Ramos (cell line): ENCODE measurements at regions not wholly inside any gene's neighbourhood (a gene's known extent, or its start where the extent isn't known, plus 50 kb on each side); places are given as distances from the start of the nearest gene placed in this dataset.

ENCODE experiments used
- in situ Hi-C: fragments of 300-500 bp; cut with MboI; formaldehyde crosslinking; loops from one replicate; pipeline ENCODE4 v1.14.3; 2022; ENCODE audit warnings: low sequenced_read_pairs; ENCODE audit not compliant: unreplicated experiment

DNA sequence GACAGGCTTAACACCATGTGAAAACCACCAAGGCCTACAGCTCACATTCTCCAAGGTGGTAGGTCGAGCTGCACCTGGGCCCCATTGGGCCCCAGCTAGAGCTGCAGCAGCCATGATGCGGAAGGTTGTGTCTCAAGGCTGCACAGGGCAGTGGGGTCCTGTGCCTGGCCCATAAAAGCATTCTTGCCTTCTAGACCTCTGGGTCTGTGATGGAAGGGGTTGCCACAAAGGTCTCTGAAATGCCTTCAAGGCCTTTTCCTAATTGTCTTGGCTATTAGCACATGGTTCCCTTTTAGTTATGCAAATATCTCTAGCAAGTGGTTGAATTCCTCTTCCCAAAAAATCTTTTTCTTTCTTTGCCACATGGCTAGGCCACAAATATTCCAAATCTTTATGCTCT is 52.5 kb upstream of the C11orf58 start:
- in situ Hi-C loops, result no loop called here

DNA sequence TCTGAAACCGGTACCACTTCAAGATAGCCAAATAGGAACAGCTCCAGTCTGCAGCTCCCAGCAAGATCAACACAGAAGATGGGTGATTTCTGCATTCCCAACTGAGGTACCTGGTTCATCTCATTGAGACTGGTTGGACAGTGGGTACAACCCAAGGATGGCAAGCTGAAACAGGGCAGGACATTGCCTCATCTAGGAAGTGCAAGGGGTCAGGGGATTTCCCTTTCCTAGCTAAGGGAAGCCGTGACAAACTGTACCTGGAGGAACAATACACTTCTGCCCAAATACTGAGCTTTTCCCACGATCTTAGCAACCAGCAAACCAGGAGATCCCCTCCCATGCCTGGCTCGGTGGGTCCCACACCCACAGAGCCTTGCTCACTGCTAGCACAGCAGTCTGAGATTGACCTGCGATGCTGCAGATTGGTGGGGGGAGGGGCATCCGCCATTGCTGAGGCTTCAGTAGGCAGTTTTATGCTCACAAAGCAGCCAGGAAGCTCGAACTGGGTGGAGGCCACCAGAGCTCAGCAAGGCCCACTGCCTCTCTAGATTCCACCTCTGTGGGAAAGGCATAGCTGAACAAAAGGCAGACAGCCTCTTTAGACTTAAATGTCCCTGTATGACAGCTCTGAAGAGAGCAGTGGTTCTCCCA is 59.9 kb upstream of the C11orf58 start:
- in situ Hi-C loops, result no loop called here

DNA sequence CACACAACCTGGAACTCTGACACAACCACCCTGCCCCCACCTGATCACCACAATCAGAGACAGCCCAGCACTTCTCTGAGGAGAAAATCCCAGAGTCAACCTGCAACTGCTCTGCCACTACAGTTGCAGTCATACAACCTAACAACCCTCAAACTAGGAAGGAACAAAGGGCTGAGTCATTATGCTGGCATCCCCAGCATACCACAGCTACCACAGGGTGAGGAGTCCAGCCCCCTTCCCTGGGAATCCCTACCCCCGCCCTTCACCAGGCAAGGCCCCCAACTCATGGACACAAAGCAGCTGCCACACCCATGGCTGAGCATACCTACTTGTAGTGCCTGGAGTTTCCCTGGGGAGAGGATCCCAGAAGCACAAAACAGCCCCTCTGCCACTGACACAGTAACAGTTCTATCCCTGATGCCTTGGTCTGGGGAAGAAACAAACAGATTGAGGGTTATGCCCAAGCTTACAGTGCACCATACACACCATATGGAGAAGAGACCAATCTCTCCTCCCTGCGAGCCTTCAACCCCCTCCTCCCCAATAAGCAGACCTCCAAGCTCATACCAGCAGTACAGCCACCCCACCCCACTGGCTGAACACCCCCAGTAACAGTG is 68.5 kb upstream of the C11orf58 start:
- in situ Hi-C loops, result no loop called here

DNA sequence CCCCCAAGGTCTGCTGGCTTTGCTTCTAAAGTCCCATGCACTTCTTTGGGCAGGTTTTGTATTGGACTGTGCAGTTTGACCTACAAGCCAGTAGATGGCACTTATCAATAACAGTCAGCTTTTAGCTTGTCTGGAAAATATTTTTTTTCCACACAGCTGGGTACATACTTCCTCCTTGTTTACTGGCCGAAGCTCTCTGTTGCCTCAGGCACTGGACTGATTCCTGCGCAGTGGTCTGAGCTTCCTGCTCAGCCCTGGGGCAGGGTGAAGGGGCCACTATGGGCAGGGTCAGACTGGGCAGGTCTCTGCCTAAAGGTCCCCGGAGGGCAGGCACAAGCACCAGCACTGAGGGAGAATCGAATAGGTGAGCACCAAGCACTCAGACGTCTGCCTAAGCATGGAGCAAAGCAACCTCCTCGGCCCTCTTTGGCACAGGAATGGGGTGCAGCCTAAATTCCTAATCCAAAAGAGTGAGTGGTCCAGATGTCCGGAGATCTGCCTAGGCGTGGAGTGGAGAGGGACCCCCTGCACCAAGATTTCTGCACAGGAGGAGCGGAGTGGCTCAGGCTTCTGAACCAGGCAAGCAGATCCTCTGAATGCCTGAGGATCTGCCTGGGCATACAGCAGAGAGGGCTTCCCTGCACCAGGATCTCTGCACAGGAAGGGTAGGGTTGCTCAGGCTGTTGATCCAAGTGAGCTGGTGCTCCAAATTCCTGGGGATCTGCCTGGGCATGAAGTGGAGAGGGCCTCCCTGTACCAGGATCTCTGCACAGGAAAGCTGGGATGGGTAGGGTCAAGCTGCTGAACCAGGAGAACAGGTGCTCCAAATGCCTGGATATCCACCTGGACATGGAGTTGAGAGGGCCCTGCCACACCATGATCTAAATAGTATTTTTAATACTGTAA is 105.9 kb upstream of the C11orf58 start:
- in situ Hi-C loops, result no loop called here

DNA sequence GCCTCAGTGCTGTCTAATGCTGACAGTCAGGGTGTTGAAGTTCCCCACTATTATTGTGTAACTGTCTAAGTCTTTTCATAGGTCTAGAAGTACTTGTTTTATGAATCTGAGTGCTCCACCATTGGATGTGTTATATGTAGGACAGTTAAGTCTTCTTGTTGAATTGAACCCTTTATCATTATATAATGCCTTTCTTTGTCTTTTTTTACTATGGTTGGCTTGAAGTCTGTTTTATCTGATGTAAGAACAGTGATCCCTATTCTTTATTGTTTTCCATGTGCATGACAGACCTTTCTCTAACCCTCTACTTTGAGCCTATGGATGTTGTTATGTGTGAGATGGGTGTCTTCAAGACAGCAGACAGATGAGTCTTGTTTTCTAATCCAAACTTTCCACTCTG is 107.8 kb upstream of the C11orf58 start:
- in situ Hi-C loops, result no loop called here

DNA sequence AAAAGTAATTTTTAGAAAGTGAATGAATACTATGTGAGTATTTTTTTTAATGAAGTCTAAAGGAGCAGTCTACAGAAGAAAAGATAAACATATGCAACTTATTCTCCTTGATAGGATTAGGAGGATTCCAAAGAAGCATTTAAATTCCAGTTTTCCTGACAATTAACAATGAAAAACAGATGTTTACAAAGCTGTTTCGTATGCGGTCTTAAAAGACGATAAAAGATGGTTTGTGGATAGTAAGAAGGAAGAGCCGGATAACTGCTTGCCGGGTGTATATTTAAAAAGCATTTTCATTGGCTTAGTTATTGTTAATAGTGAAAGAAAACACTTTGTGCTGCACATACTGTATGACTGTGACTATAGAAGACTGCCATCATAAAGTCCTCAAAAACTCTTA is 120.0 kb upstream of the C11orf58 start:
- in situ Hi-C loops, result loop anchor here (25.0 kb wide), 2 partner anchors 806 to 956 kb away; no protein-coding TSS in a partner anchor

DNA sequence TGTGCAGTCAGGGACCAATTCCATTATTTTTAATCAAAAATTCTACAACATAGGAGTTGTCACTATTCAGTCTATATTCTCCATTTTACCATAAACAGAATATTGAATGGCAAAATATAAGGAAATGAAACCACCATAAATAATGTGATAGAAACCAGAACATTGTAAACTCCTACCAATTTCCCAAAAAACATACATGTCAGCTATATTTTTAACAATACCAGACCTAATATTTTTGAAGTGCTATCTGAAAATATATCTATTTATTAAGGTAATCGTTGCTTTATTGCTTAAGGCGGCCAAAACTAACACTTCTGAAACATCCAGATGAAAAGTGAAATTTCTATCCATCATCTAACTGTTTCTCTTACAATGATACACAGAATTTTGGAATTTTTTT is 123.0 kb upstream of the C11orf58 start:
- in situ Hi-C loops, result loop anchor here (25.0 kb wide), 2 partner anchors 803 to 953 kb away; no protein-coding TSS in a partner anchor

DNA sequence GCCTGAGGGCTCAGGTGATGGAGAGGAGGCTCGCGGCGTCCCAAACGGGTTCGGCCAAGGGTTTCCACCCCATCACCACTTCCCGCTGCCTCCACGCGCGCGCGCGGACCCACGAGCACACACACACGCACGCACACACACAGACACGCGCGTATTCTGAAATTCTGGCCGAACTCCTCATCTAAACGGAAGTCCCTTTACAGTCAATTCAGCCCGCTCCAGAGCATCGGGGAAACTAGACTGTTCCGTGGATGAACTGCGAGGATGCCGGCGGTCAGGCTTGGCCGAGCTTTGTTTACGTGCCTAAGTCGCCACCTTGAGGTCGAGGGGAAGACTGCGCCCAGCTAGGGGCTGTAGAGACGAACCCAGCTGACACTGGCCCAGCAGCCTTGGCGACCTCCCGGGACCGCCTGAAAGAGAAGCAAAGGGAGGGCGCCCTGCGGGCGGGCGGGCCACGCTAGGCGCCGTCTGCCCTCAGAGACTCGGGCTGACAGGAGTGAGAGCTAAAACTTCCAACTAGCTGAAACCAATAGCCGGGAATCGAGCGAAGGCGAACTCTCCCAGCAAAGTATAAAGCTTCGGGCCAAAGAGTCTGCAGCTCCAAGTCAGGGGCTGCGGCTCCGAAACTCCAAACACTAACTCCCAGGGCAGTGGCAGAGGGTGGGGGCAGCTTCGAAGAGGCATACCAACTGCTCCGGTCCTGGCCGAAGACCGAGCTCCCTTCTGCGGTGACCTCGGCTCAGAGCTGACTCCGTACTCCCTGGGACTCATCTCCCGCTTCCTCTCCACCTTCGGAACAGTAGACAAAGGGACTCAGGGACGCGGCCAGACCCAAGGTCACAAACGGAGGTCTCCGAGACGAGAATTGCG is 124.7 kb upstream of the C11orf58 start:
- in situ Hi-C loops, result loop anchor here (25.0 kb wide), 2 partner anchors 801 to 951 kb away; no protein-coding TSS in a partner anchor

DNA sequence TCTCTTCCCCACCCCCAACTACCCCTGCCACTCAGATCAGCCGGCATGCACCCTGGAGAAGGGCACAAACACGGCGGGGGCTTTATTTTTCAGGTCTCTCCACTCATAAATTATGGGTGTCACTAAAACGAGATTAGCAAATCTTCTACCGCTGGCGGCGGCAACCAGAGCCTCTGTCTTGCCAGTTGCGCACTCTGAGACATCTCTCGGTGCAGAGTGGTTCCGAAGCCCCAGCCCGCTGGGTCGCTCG is 125.3 kb upstream of the C11orf58 start:
- in situ Hi-C loops, result loop anchor here (25.0 kb wide), 2 partner anchors 801 to 951 kb away; no protein-coding TSS in a partner anchor

DNA sequence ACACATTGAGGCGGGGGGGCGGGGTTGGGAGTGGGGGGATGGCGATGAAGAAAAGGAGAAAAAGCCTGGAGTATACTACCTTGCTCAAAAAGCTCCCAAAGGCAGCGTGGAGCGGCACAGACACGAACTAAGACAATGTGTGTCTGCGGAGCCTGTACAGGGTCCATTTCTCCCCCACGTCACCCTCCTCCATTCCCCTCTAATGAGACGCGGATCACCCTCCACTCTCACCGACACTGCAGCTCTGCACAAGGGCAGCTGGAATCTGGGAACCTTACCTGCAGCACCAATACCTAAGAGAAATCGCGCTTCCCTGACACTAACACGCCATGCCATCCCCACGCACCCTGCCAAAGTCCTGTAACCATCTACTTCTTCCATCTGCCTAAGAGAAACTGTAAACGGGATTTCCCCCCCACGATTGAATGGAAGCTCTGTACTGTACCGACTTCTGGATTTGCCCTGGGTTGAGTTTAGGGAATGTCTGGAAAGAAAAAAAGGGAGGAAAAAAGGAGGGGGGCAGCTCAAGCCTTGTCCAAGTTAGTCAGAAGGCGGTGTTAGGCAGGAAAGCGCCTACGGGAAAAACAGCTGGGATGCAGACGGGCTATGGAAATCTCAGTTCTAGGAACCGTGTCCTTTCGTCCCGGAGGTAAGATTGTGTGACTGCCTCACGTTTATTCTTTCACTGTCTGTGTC is 125.7 kb upstream of the C11orf58 start:
- in situ Hi-C loops, result loop anchor here (25.0 kb wide), 2 partner anchors 800 to 950 kb away; no protein-coding TSS in a partner anchor

DNA sequence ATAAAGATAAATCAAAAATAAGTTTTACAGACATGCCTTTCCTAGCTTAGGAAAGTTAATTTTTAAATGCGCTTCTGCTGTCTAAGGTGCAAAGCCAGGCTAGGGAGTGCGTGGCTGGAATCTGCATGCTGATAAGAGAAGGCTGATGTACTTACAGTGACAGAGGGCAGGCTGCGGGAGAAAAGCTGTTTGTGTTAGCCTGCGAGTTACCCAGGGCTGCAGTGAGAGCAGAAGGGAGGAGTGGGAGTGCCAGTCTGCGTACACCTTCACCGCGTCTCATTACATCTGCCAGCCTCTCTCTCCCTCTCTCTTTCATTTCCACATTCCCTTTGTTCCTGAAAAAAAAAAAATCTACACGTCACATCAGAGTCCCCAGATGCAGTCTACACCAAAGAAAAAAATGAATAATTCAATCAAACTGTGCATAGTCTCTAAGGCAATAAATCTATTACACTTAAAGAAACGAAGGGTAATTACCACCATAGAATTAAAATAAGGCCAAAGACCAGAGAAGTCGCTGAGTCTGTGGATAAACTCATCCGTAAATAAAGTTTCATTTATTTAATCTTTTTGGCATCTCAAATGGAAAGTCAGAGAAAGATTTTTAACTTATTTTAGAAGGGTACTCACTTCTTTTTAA is 126.4 kb upstream of the C11orf58 start:
- in situ Hi-C loops, result loop anchor here (25.0 kb wide), 2 partner anchors 800 to 950 kb away; no protein-coding TSS in a partner anchor

DNA sequence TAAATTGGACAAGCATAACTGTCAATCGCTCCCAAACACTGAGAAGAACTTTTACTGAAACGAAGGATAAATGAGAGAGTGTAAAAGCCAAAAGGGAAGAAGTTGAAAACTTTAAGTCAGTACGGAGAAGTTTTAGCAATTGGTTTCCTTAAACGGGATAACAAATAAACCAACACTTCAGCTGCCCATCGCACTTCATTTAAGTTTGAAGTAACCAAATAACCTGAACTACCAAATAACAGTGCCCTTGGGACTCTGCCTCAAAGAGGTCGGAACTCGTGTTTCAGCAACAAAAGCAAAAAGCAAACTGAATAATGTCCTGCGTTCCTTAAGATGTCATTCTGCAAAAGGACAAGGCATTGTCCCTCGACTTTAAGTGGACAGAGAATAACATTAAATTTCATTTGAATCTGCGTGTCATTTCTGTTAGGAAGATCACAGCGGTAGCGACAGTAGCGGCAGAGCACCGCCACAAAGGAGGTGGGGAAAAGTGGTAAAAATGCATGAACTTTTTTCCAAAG is 127.0 kb upstream of the C11orf58 start:
- in situ Hi-C loops, result loop anchor here (25.0 kb wide), 2 partner anchors 799 to 949 kb away; no protein-coding TSS in a partner anchor

DNA sequence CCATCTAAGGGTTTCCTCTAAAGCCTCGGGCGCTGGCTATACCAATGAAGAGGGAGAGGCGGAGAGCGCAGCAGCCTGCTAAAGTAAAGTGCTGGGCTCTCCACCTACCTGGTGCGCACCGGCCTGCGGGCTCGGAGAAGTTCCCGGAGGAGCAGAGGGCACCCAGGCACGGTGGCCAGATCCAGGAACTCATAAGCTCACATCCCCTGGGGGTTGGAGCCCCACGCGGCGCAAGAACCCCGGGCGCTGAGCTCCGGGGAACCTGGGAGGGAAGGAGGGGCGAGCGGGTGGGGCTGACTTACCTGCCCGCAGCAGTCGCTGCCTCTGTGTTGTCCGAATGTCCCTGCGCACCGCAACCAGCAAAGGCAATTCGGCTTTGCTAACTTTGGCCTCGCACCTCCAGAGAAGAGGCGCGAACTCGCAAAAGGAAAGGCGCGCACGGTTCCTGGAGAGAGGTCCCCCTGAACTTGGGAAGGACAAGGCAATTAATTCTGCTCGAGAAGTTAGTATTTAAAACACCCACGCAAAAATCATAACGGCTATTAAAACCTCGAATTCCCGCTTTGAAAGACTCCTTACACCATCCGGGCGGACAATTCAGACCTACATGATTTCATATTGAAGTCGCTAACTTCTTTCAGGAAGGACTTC is 127.6 kb upstream of the C11orf58 start:
- in situ Hi-C loops, result loop anchor here (25.0 kb wide), 2 partner anchors 799 to 949 kb away; no protein-coding TSS in a partner anchor

DNA sequence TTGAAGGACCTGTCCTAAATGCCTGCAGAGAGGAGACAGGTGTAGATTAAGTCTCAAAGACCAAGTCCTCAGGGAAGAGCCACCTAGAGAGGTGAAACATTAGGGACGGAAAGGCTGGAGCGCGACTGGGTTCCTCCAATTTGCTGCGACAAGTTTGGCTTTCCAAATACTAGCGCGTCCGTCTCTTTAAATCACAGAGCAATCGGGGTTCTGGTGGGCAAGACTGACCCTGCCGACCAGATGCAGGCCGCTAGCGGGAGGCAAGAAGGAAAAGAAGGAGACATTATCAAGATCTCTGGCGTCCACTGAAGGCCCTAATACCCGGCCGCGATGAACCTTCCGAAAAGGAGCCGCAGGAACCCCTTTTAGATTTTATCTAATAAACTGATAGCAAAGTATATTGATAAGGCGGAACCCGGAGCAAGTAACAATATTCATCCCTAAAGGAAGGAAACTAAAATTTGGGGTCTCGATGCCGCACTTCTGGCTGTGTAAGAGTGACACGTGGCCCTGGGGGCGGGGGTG is 128.2 kb upstream of the C11orf58 start:
- in situ Hi-C loops, result loop anchor here (25.0 kb wide), 2 partner anchors 798 to 948 kb away; no protein-coding TSS in a partner anchor

DNA sequence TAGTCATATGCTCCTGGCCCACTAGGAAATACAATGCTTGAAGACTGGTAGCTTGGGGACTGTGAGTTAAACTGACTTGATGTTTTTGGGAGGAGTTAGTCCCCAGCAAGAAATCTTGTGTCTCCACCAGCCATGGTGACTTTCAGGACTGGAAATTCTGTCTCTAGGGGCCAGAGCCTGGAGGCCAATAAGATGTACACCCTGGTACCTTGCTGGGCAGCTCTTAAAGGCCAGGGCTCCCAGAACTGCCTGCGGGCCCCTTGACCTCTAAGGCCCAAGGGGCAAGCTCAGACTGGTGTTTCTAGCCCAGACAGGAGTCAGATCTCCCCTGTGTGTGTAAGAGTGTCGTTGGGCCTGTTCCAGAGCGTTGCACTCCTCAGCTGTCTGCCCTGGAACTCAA is 128.7 kb upstream of the C11orf58 start:
- in situ Hi-C loops, result loop anchor here (25.0 kb wide), 2 partner anchors 797 to 947 kb away; no protein-coding TSS in a partner anchor

DNA sequence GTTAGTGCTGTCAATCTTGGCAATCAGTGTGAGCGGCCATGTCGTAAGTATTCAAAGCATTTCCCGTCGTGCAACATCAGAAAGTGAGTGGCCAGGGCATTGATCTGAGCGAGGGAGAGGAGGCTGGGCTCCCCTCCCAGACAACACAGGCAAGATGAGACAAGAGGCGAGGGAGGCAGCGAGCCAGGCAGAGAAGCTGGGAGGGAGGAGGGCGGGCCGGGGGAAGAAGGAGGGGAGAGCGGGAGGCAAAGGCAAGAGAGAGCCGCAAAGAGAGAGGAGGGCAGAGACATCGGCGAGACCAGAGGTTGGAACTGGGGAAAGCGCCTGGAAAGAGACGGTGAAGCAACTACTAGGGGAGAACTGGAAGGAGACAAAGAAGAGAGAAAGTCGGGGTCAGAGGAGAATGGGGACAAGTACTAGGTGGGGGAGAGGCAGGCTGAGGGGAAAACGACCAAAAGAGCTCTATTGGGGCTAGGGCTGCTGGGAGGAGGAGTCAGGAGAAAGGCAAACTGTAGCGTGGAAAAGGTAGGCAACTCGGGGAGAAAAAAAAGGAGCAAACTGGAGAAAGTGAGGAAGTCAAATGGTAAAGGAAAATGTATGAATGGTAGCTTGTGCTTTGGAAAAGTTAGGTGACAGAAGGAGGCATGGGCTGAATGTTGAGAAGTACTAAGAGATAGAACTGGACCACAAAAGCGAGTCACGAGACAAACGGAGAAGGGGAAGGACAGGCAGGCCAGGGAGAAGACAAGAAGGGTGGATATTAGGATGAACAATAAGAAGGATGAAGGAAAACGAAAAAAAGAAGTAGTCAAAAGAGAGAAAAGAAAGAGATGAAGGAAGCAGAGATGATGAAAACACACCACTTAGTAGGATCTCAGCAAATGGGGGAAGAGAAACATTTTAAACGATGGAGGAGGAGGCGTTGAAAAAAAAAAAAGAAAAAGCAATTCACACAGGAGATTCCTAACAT is 130.5 kb upstream of the C11orf58 start:
- in situ Hi-C loops, result loop anchor here (25.0 kb wide), 2 partner anchors 796 to 946 kb away; no protein-coding TSS in a partner anchor
